Thyroid gland (tissue), 4 donors: ENCODE measurements at regions not wholly inside any gene's neighbourhood (a gene's known extent, or its start where the extent isn't known, plus 50 kb on each side); places are given as distances from the start of the nearest gene placed in this dataset.

Source experiments
- CTCF ChIP-seq, 6 experiments: fragments of 200-600 bp in 3 of 6; fragments of 450-650 bp in 3 of 6; sonication (generic) in 3 of 6; IDR thresholded peaks; one replicate each; pipeline ENCODE4 v1.5.1; 2016 to 2019; ENCODE audit warnings: antibody characterized with exemption in 6 of 6, mild to moderate bottlenecking in 2 of 6, inconsistent platforms in 1 of 6, moderate library complexity in 1 of 6
- POLR2A ChIP-seq, 2 donors: fragments of 450-650 bp; IDR thresholded peaks; one replicate each; pipeline ENCODE4 v1.6.1; 2017; ENCODE audit warnings: antibody characterized with exemption in 2 of 2, mild to moderate bottlenecking in 2 of 2, moderate library complexity in 1 of 2

- TF ChIP-seq CTCF (IDR thresholded peaks at IDR 0.05) (no peak), POLR2A (IDR thresholded peaks at IDR 0.05) (no peak)
Observed at GRCh38 chr2:35163948-35164347, 1191.6 kb upstream of the CRIM1 start.
